WERI-Rb-1 (cell line): ENCODE measurements at regions not wholly inside any gene's neighbourhood (a gene's known extent, or its start where the extent isn't known, plus 50 kb on each side); places are given as distances from the start of the nearest gene placed in this dataset.
A peak's percentile ranks its signal among the peaks of the same experiment; 100 is the strongest.

Experiments
- DNase-seq: peaks from one replicate; pipeline ENCODE4 v3.0.0-alpha.2; 2020
- H3K27ac ChIP-seq: fragments of 250-450 bp; sonication (Bioruptor Pico); 2 replicates; pipeline ENCODE4 v1.5.1; 2020; ENCODE audit warnings: mild to moderate bottlenecking, moderate library complexity
- H3K27me3 ChIP-seq: fragments of 250-450 bp; sonication (Bioruptor Pico); 2 replicates; pipeline ENCODE4 v1.5.1; 2021; ENCODE audit warnings: mild to moderate bottlenecking, low read depth, moderate library complexity; ENCODE audit not compliant: insufficient read depth, severe bottlenecking
- H3K36me3 ChIP-seq: fragments of 250-450 bp; sonication (Bioruptor Pico); 2 replicates; pipeline ENCODE4 v1.5.1; 2020; ENCODE audit warnings: mild to moderate bottlenecking, moderate library complexity
- H3K4me3 ChIP-seq: 2 replicates; pipeline ENCODE4 v1.5.1; 2011; ENCODE audit warnings: low read depth, mild to moderate bottlenecking, control low read depth, low read length
- H3K9me3 ChIP-seq: fragments of 250-450 bp; sonication (Bioruptor Pico); 2 replicates; pipeline ENCODE4 v1.5.1; 2021; ENCODE audit warnings: mild to moderate bottlenecking, moderate library complexity; ENCODE audit not compliant: severe bottlenecking
- CTCF ChIP-seq: IDR thresholded peaks from 2 replicates; pipeline ENCODE4 v1.5.1; 2011; ENCODE audit warnings: low read depth, mild to moderate bottlenecking, control low read depth, inconsistent platforms, low read length

GRCh38 chr9:77084094-77084493, 64.6 kb downstream of the FOXB2 start:
- H3K27me3 ChIP-seq: no peaks in the 10 kb centered on the region
- no peak for DNase-seq
- H3K9me3 ChIP-seq: no peaks in the 10 kb centered on the region
- peak overlapping the region; percentile 40 for H3K27ac ChIP-seq
- H3K4me3 ChIP-seq: no peak overlapping the region
- TF ChIP-seq CTCF: no peak
- H3K36me3 ChIP-seq: no peaks in the 10 kb centered on the region

- no peaks in the 10 kb centered on the region for H3K36me3 ChIP-seq
- no peak overlapping the region for H3K4me3 ChIP-seq
- no peaks in the 10 kb centered on the region for H3K9me3 ChIP-seq
- H3K27ac ChIP-seq: no peak overlapping the region
- no peak for DNase-seq
- no peak for TF ChIP-seq CTCF
- no peaks in the 10 kb centered on the region for H3K27me3 ChIP-seq
Measured at GRCh38 chr9:77085416-77085815, 66.0 kb downstream of the FOXB2 start.

GRCh38 chr9:77087506-77087905, 68.1 kb downstream of the FOXB2 start:
- no peak for DNase-seq
- Histone ChIP-seq H3K36me3 (no peaks in the 10 kb centered on the region), H3K9me3 (no peaks in the 10 kb centered on the region), H3K27me3 (no peaks in the 10 kb centered on the region), H3K27ac (no peak overlapping the region), H3K4me3 (no peak overlapping the region)
- TF ChIP-seq CTCF: no peak

GRCh38 chr9:77092536-77092935, 73.1 kb downstream of the FOXB2 start:
- Histone ChIP-seq H3K4me3 (no peak overlapping the region), H3K27me3 (no peaks in the 10 kb centered on the region), H3K36me3 (no peaks in the 10 kb centered on the region), H3K9me3 (no peaks in the 10 kb centered on the region), H3K27ac (no peak overlapping the region)
- DNase-seq: no peak
- no peak for TF ChIP-seq CTCF

- H3K27ac ChIP-seq: no peak overlapping the region
- no peak for TF ChIP-seq CTCF
- H3K9me3 ChIP-seq: no peaks in the 10 kb centered on the region
- H3K36me3 ChIP-seq: no peaks in the 10 kb centered on the region
- H3K4me3 ChIP-seq: no peak overlapping the region
- DNase-seq: no peak
- H3K27me3 ChIP-seq: no peaks in the 10 kb centered on the region
Measured at GRCh38 chr9:77094150-77094549, 74.7 kb downstream of the FOXB2 start.

GRCh38 chr9:77097335-77097734, 77.9 kb downstream of the FOXB2 start:
- no peak for TF ChIP-seq CTCF
- no peak overlapping the region for H3K27ac ChIP-seq
- no peak for DNase-seq
- no peaks in the 10 kb centered on the region for H3K9me3 ChIP-seq
- H3K4me3 ChIP-seq: no peak overlapping the region
- no peaks in the 10 kb centered on the region for H3K36me3 ChIP-seq
- no peaks in the 10 kb centered on the region for H3K27me3 ChIP-seq
